Gastroesophageal sphincter (tissue), 4 donors: ENCODE measurements at regions not wholly inside any gene's neighbourhood (a gene's known extent, or its start where the extent isn't known, plus 50 kb on each side); places are given as distances from the start of the nearest gene placed in this dataset.
"Not testable (repeated sequence)": the region's sequence is repeated elsewhere in the genome, so short reads cannot be mapped to it uniquely, and the experiment has no call there.

ENCODE experiments used
- ATAC-seq: fragments of 150-250 bp; one replicate; pipeline ENCODE4 v1.9.1; 2016; ENCODE audit warnings: mild to moderate bottlenecking, moderate library complexity
- H3K27ac ChIP-seq, 4 donors: fragments of 200-600 bp; sonication (generic) in 3 of 4; 1 replicate in 3 of 4; 2 replicates in 1 of 4; pipeline ENCODE4 v1.5.1; 2016 to 2019
- H3K27me3 ChIP-seq: fragments of 200-600 bp; sonication (generic); one replicate; pipeline ENCODE4 v1.5.1; 2019
- H3K36me3 ChIP-seq, 2 donors: fragments of 200-600 bp; sonication (generic); one replicate each; pipeline ENCODE4 v1.5.1; 2019; ENCODE audit warnings: control low read depth in 1 of 2
- H3K4me1 ChIP-seq, 3 donors: fragments of 200-600 bp; sonication (generic); 1 replicate in 2 of 3; 2 replicates in 1 of 3; pipeline ENCODE4 v1.5.1; 2016 to 2019; ENCODE audit warnings: control low read depth in 2 of 3
- H3K4me3 ChIP-seq, 2 donors: fragments of 200-600 bp; sonication (generic); one replicate each; pipeline ENCODE4 v1.5.1; 2019; ENCODE audit warnings: mild to moderate bottlenecking in 1 of 2, moderate library complexity in 1 of 2
- H3K9me3 ChIP-seq, 3 donors: fragments of 200-600 bp; sonication (generic); one replicate each; pipeline ENCODE4 v1.5.1; 2017 to 2019; ENCODE audit warnings: control low read depth in 2 of 3
- EP300 ChIP-seq: sonication (generic); formaldehyde crosslinking; IDR thresholded peaks from one replicate; pipeline ENCODE4 v1.6.1; 2017; ENCODE audit warnings: antibody characterized with exemption, mild to moderate bottlenecking
- POLR2A ChIP-seq, 2 donors: fragments of 450-650 bp; IDR thresholded peaks; one replicate each; pipeline ENCODE4 v1.6.1; 2017; ENCODE audit warnings: antibody characterized with exemption in 2 of 2, mild to moderate bottlenecking in 2 of 2, moderate library complexity in 1 of 2
- POLR2AphosphoS5 ChIP-seq: sonication (generic); formaldehyde crosslinking; IDR thresholded peaks from one replicate; pipeline ENCODE4 v1.6.1; 2017; ENCODE audit warnings: antibody characterized with exemption
- whole genome bisulfite sequencing, 2 donors: methylation state at CpG; one replicate each; pipeline ENCODE4 v1.1.5; 2018; ENCODE audit warnings: low coverage in 1 of 2; 5-methylcytosine and 5-hydroxymethylcytosine counted together
- TF ChIP-seq, protein P1 (sequence below), 4 experiments: fragments of 200-600 bp in 2 of 4; fragments of 450-650 bp in 2 of 4; sonication (generic) in 1 of 4; IDR thresholded peaks; one replicate each; pipeline ENCODE4 v1.5.1; 2017 to 2019; ENCODE audit warnings: antibody characterized with exemption in 4 of 4, mild to moderate bottlenecking in 2 of 4, moderate library complexity in 2 of 4

DNA sequence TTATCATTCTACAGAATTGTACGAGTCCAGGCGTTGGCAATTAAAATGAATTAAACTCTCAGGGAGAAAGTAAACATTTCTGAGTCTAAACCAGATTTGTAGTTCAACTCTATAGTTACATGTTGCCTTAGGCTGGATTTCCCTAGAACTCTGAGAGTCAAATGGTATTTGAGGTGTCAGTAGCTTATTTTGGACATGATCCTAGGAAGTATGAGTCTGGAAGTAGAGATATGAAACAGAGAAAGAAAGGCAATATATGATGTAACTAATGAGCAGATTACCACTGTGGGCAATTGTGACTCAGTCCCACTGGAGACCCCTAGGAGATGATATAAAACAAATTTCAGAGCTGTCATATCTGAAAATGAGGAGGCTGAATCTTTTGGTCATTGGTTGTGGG, 199.1 kb upstream of the UBE2E3 start:
- TF ChIP-seq, protein P1, sequence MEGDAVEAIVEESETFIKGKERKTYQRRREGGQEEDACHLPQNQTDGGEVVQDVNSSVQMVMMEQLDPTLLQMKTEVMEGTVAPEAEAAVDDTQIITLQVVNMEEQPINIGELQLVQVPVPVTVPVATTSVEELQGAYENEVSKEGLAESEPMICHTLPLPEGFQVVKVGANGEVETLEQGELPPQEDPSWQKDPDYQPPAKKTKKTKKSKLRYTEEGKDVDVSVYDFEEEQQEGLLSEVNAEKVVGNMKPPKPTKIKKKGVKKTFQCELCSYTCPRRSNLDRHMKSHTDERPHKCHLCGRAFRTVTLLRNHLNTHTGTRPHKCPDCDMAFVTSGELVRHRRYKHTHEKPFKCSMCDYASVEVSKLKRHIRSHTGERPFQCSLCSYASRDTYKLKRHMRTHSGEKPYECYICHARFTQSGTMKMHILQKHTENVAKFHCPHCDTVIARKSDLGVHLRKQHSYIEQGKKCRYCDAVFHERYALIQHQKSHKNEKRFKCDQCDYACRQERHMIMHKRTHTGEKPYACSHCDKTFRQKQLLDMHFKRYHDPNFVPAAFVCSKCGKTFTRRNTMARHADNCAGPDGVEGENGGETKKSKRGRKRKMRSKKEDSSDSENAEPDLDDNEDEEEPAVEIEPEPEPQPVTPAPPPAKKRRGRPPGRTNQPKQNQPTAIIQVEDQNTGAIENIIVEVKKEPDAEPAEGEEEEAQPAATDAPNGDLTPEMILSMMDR (IDR thresholded peaks at IDR 0.05): no peak
- no peak for TF ChIP-seq POLR2A (IDR thresholded peaks at IDR 0.05)
- no peak for TF ChIP-seq POLR2AphosphoS5
- no peak for TF ChIP-seq EP300
- H3K27me3 ChIP-seq: no peaks in the 10 kb centered on the region
- H3K36me3 ChIP-seq: no peaks in the 10 kb centered on the region
- no peak for ATAC-seq
- H3K27ac ChIP-seq: no peak overlapping the region
- H3K9me3 ChIP-seq: peaks cover 0 to 5% (median 0%) of the 10 kb centered on the region in 3 donors
- H3K4me3 ChIP-seq: no peak overlapping the region
- 89 to 100% methylated on average over 2 of the region's 2 CpGs for WGBS, 2 donors
- H3K4me1 ChIP-seq: no peaks in the 10 kb centered on the region

DNA sequence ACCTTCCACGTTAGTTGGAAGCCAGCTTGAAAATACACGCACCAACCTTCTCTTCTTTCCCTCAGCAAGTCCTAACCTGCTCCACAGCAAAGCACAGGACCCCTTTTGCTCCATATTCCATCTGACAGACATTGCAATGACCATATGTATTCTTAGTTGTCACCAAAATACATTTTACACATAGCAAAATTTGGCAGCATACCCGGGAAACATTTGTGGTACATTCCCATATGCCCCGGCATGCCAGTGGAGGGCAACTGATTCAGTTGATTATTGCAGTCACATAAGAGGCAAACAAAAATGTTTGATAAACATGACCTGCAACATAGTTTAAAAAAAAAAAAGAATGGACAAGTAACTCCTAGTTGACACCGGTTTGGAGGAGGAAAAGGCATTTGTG, 202.1 kb upstream of the UBE2E3 start:
- Histone ChIP-seq H3K4me3 (no peak overlapping the region), H3K4me1 (no peaks in the 10 kb centered on the region), H3K9me3 (no peaks in the 10 kb centered on the region), H3K27me3 (no peaks in the 10 kb centered on the region), H3K27ac (no peak overlapping the region), H3K36me3 (no peaks in the 10 kb centered on the region)
- no peak for ATAC-seq
- WGBS, 2 donors: 89 to 96% methylated on average over 4 to 5 of the region's 5 CpGs
- no peak for TF ChIP-seq POLR2A (IDR thresholded peaks at IDR 0.05)
- TF ChIP-seq POLR2AphosphoS5: no peak

DNA sequence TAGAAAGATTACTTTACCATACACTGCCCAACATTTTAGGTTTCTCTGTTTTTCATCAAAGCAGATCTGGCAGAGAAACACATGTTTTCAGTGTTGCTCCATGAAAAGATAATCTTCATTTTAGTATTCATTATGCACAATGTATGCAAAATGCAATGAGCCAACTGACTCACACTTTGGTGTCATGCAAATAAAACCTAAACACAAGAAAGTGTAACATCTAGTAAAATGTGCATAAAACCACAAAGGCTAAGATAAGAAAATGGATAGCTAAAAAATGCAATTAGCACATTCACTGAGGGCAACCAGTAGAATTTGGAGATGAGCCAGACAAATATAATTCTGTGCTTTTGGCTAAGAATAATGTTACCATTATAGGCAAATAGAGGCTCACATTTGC, 203.5 kb upstream of the UBE2E3 start:
- Histone ChIP-seq H3K36me3 (no peaks in the 10 kb centered on the region), H3K27ac (no peak overlapping the region), H3K4me1 (no peaks in the 10 kb centered on the region), H3K4me3 (no peak overlapping the region), H3K27me3 (no peaks in the 10 kb centered on the region), H3K9me3 (no peaks in the 10 kb centered on the region)
- no peak for ATAC-seq
- TF ChIP-seq EP300 (no peak), POLR2A (IDR thresholded peaks at IDR 0.05) (no peak), POLR2AphosphoS5 (no peak)
- TF ChIP-seq, protein P1 (IDR thresholded peaks at IDR 0.05): no peak

DNA sequence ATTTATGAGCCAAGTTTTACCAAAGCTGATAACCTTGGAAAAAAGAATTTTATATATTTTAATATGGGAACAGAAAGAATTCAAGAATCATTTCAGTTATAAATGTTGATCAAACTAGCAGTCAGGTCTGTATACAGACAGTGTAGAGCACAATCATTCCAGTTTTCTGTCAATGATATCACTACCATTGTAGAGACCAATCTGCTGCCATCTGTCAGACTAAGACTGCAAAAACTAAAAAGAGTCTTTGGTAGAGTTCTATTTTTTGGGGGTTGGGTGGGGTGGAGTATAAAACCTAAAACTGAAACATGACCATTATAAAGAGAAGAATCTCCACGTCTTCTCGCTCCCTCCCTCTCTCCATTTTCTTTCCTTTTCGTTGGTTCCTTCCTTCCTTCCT, 204.7 kb upstream of the UBE2E3 start:
- no peaks in the 10 kb centered on the region for H3K9me3 ChIP-seq
- H3K36me3 ChIP-seq: no peaks in the 10 kb centered on the region
- H3K4me3 ChIP-seq: no peak overlapping the region
- ATAC-seq: no peak
- TF ChIP-seq EP300: no peak
- TF ChIP-seq POLR2A (IDR thresholded peaks at IDR 0.05): no peak
- no peak for TF ChIP-seq POLR2AphosphoS5
- TF ChIP-seq, protein P1 (IDR thresholded peaks at IDR 0.05): no peak
- 65 to 78% methylated on average over 2 to 3 of the region's 3 CpGs for WGBS, 2 donors
- no peaks in the 10 kb centered on the region for H3K4me1 ChIP-seq
- H3K27me3 ChIP-seq: no peaks in the 10 kb centered on the region
- H3K27ac ChIP-seq: no peak overlapping the region

DNA sequence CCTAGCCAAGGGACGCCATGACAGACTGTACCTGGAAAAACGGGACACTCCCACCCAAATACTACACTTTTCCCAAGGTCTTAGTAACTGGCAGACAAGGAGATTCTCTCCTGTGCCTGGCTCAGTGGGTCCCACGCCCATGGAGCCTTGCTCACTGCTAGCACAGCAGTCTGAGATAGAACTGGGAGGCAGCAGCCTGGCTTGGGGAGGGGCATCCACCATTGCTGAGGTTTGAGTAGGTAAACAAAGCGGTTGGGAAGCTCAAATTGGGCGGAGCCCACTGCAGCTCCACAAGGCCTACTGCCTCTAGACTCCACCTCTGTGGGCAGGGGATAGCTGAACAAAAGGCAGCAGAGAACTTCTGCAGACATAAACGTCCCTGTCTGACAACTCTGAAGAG, 215.1 kb upstream of the UBE2E3 start:
- H3K27me3 ChIP-seq, H3K4me3 ChIP-seq, H3K36me3 ChIP-seq, H3K4me1 ChIP-seq, ATAC-seq, H3K27ac ChIP-seq, H3K9me3 ChIP-seq: not testable (repeated sequence)
- WGBS, 2 donors: 85% methylated on average over 3 of the region's 6 CpGs; no CpG with 5 or more reads in 1 of the 2 donors

DNA sequence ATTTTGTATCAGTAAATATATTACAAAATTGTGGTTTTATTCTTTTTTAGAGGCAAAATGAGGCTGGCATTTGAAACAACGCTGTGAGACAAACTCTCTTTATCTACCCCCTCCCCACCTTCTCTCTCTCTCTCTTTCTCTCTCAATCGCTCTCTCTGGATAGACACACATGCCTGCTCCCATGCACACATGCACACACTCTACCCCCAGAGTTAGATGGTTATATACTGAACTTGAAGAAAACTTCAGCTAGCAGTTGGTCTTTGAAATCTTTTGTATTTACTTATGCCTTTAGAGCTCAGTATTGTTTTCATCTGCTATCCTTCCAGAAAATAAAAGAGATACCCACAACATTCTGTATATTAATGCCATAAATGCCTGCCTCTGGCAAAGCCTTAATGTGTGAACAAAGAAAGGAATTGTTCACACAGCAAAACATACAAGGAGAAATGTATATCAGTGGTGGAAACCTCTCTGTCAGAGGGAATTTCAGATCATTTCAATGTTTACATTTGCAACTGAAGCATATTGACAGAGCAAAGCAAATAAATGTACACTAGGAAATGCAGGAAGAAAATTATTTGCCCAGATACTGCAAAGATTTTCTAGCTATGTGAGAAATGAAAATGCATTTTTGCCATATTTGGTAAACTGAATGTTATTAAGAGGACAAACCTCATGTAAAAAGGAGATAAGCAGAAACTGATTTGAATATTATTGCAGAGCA, 217.0 kb upstream of the UBE2E3 start:
- Histone ChIP-seq H3K4me1 (no peaks in the 10 kb centered on the region), H3K4me3 (no peak overlapping the region), H3K27ac (no peak overlapping the region), H3K9me3 (no peaks in the 10 kb centered on the region), H3K36me3 (no peaks in the 10 kb centered on the region), H3K27me3 (no peaks in the 10 kb centered on the region)
- TF ChIP-seq EP300 (no peak), POLR2A (IDR thresholded peaks at IDR 0.05) (no peak), POLR2AphosphoS5 (no peak)
- TF ChIP-seq, protein P1 (IDR thresholded peaks at IDR 0.05): no peak
- 66 to 75% methylated on average over 2 of the region's 2 CpGs for WGBS, 2 donors
- no peak for ATAC-seq
